GM12875 (cell line): ENCODE measurements at regions not wholly inside any gene's neighbourhood (a gene's known extent, or its start where the extent isn't known, plus 50 kb on each side); places are given as distances from the start of the nearest gene placed in this dataset.

Experiments used
- H3K4me3 ChIP-seq: one replicate; pipeline ENCODE4 v1.5.1; 2011; ENCODE audit warnings: low read depth, low read length, control low read depth
- TF ChIP-seq, protein P1 (sequence below): IDR thresholded peaks from 2 replicates; pipeline ENCODE4 v1.5.1; 2011; ENCODE audit warnings: low read depth, mild to moderate bottlenecking, control low read depth, inconsistent platforms, low read length, moderate library complexity, borderline replicate concordance; ENCODE audit not compliant: insufficient read depth

- TF ChIP-seq, protein P1, sequence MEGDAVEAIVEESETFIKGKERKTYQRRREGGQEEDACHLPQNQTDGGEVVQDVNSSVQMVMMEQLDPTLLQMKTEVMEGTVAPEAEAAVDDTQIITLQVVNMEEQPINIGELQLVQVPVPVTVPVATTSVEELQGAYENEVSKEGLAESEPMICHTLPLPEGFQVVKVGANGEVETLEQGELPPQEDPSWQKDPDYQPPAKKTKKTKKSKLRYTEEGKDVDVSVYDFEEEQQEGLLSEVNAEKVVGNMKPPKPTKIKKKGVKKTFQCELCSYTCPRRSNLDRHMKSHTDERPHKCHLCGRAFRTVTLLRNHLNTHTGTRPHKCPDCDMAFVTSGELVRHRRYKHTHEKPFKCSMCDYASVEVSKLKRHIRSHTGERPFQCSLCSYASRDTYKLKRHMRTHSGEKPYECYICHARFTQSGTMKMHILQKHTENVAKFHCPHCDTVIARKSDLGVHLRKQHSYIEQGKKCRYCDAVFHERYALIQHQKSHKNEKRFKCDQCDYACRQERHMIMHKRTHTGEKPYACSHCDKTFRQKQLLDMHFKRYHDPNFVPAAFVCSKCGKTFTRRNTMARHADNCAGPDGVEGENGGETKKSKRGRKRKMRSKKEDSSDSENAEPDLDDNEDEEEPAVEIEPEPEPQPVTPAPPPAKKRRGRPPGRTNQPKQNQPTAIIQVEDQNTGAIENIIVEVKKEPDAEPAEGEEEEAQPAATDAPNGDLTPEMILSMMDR: no peak
Observed at GRCh38 chr12:9347328-9348127, 139.3 kb upstream of the PZP start.

GRCh38 chr12:9346866-9347327 is 138.7 kb upstream of the PZP start:
- H3K4me3 ChIP-seq: no peak overlapping the region
- TF ChIP-seq, protein P1: no peak

More at GRCh38 chr12:9347328-9348127, 139.3 kb upstream of the PZP start:
- no peak overlapping the region for H3K4me3 ChIP-seq

DNA sequence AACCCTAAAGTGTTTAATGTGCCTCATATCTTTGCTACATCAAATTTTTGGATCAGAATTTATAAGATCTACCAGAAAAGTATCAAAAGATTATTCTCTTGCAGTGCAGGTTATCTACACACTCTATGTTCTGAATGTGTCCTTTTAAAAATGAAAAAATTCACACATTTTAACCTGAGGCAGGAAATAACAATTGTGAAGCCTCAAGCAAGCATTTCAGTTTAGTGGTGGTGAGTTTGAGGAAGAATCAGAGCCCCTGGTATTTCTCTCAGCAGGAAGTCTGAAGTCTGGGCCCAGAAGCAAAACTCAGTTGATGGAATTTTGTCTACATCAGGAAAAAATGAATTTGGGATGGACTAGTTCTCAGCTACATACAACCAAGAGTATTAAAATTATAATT is 137.0 kb upstream of the PZP start:
- TF ChIP-seq, protein P1: no peak
- H3K4me3 ChIP-seq: no peak overlapping the region

DNA sequence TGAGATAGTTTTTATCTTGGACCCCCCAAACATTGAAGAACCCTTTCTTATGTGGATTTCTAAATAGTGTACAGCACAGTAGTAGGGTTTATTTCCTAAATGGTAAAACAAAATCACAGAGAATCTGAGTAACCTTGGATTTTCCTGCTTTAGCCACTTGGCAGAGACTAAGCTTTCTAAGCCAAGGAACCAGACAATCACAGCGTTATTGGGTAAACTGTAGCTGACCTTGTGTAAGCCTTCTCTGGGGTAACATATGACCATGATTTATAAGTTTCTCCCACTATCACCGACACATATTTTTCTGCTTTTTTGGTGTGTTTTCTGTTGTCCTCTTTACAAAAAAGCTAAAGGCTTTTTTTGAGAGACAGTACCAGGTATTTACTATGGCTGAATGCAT is 136.3 kb upstream of the PZP start:
- H3K4me3 ChIP-seq: no peak overlapping the region
- TF ChIP-seq, protein P1: no peak

DNA sequence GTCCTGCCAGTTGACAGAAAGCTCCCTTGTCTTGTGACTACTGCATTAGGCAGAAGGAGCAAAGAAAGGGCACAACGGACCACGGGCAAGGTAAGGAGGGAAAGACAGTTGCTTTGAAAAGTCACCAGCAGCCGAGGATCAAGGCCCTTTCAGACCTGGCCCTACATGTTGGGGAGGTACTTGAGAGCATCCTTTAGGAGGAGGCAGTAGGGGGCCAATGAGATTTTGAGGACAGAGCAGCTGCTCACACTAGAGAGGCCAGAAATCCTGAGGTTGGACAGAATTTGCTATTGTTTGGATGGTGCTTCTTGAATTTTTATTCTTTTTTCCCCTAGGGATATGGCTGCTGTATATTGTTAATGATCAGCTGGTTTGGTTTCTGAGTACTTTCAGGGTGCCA is 135.5 kb upstream of the PZP start:
- no peak overlapping the region for H3K4me3 ChIP-seq
- TF ChIP-seq, protein P1: no peak

DNA sequence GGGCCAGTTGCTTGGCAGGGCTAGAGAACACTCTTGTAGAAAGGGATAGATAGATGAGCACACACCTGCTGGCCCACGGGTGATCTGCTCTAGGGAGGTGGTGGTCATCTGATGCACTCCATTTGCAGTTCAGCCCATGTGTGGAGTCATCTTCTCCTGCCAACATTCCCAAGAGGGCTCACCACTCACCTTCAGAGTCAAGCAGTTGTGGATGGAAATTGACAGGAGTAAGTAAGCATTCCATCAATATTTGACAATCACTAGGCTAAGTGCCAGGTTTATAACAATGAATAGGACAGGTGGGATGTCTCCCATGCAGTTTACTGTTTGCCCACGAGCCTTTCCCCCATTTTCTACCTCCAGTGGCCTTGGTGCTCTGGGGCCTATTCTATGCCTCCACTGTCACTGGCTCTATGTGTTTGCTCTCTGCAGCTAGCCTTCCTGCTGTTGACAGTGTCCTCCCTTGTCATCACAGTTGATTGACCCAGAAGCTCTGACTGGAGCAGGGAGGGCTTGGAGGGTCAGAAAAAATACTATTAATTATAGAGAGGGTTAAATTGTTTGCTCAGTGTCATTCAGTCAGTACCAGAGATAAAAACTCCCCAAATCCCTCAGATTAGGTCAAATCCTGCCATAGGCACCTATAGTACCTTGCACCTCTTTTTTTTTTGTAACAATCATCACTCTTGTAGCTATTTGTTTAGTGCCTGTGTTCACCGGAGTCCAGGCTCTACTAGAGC is 134.6 kb upstream of the PZP start:
- TF ChIP-seq, protein P1: no peak
- H3K4me3 ChIP-seq: no peak overlapping the region
